ENCODE measurements at regions not wholly inside any gene's neighbourhood (a gene's known extent, or its start where the extent isn't known, plus 50 kb on each side); places are given as distances from the start of the nearest gene placed in this dataset.
A peak's percentile ranks its signal among the peaks of the same experiment; 100 is the strongest.
"Not testable (repeated sequence)": the region's sequence is repeated elsewhere in the genome, so short reads cannot be mapped to it uniquely, and the experiment has no call there.

DNA sequence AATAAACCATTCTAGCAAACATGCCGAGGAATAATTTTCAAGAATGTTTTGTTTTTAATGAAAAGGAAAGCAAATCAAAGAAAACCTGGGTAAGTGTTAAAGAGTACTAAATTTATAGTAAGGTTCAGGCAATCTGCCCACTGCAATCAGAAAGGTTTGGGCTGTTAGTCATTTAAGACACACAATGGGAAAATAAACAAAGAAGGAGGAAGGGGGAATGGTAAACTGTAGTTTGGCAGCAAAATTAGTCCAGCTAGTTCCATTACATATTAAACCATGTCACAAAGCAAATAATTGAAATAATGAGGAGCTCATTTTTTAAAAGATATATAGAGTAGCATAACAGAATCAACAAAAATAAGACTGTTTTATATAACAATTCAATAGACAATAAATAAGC lies 87.5 kb upstream of the COPS8 start:
- no peak for DNase-seq

- DNase-seq = no peak
Measured at GRCh38 chr2:236998758-236999157, 86.9 kb upstream of the COPS8 start.

- no peak for DNase-seq
Measured at GRCh38 chr2:237000481-237000880, 85.2 kb upstream of the COPS8 start.

DNA sequence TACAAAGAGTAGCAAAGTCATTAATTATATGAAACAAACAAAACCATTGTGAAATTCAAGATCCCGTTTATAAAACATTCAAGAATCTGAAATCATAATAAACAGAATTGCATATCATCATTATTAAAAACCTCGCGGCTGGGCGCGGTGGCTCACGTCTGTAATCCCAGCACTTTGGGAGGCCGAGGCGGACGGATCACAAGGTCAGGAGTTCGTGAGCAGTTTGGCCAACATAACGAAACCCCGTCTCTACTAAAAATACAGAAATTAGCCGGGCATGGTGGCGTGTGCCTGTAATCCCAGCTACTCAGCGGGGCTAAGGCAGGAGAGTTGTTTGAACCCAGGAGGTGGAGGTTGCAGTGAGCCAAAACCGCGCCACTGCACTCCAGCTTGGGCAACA lies 80.3 kb upstream of the COPS8 start:
- DNase-seq = not testable (repeated sequence)

- DNase-seq = no peak
Measured at GRCh38 chr2:237011206-237011795, 74.4 kb upstream of the COPS8 start.

- no peak for DNase-seq
Measured at GRCh38 chr2:237012004-237012403, 73.7 kb upstream of the COPS8 start.

DNA sequence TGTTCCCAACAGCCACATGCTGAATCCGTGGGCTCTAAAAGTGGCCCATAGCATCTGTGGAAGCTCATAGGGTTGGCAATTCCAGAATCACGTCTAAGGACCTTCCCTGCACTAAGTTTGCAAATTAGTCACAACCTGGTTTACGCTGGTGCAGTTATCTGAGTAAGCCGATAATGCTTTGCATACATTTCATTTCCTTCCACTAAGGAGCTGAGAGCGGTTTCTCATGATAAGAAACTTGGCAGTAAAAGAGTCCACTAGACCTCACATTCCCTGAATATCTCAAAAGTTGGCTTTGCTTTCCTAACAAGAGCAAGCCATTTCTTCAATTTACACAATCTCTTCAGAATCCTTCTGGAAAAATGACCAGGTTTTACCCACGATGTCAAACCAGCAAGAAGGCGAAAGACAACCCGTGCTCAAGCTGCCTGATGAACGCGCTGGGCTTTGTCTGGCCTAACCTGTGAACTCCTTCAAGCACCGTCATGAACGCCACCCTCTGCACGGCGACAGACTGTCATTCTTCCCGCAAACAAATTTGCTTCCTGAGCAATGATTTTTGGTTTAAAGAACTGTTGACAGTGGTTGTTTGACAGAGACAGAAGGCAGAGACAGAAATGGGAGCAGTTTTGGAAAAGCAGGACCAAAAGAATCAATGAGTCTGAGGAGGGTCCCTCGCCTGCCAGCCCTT lies 73.0 kb upstream of the COPS8 start:
- no peak for DNase-seq

GRCh38 chr2:237016121-237016915 lies 69.4 kb upstream of the COPS8 start:
- no peak for DNase-seq

DNA sequence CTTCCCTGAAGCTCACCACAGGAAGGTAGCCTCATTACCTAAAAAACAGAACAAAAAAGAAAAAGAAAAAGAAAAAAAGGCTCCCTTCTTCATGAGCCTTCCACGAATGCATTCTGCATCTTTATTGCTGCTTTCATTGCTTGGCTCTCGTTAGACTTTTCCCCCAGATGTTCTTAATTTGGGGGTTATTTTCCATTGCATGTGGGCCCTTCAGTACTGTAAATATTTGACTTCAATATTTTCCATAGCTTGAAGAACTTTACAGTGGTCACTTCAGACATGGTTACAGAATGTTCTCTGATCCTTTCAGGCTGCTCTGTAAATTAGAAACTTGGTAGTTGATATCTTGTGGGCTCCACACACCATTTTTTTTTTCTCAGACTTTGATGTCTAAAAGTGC lies 65.6 kb upstream of the COPS8 start:
- peak; percentile 65 for DNase-seq

GRCh38 chr2:237022533-237022932 lies 63.2 kb upstream of the COPS8 start:
- no peak for DNase-seq

- no peak for DNase-seq
Measured at GRCh38 chr2:237024255-237024654, 61.4 kb upstream of the COPS8 start.

GRCh38 chr2:237025090-237025865 lies 60.4 kb upstream of the COPS8 start:
- DNase-seq = no peak

GRCh38 chr2:237026981-237027711 lies 58.5 kb upstream of the COPS8 start:
- DNase-seq = peak; percentile 85

GRCh38 chr2:237027712-237028029 lies 58.0 kb upstream of the COPS8 start:
- no peak for DNase-seq

DNA sequence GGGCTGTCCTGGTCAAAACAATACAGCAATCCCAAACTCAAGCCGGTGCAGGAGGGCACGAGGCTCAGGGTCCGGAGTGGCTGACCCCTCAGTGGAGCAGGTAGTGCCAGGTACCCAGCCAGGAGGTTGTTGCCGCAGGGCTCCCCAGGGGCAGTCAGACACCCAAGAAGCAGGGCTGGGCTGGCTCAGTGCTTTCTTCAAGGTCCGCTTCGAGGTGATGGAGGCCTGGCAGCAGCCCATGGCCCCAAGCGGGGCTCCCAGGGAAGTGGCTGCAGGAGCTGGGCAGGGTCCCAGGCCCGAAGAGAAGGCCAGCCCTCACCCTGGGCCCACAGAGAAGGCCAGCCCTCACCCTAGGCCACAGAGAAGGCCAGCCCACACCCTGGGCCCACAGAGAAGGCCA lies 55.3 kb upstream of the COPS8 start:
- DNase-seq = no peak

- no peak for DNase-seq
Measured at GRCh38 chr2:237033536-237034060, 52.1 kb upstream of the COPS8 start.

- no peak for DNase-seq
Measured at GRCh38 chr2:237035781-237036475, 49.8 kb upstream of the COPS8 start.
